Adrenal gland (tissue), 9 donors: ENCODE measurements at regions not wholly inside any gene's neighbourhood (a gene's known extent, or its start where the extent isn't known, plus 50 kb on each side); places are given as distances from the start of the nearest gene placed in this dataset.

Source experiments
- DNase-seq, 7 donors: peaks; one replicate each; pipeline ENCODE4 v3.0.0-alpha.2; 2019 to 2020
- H3K27ac ChIP-seq, 5 donors: fragments of 200-600 bp; sonication (generic) in 4 of 5; 1 replicate in 3 of 5; 2 replicates in 2 of 5; pipeline versions ENCODE4 v1.5.1 to v1.8.0; 2016 to 2020; ENCODE audit warnings: mild to moderate bottlenecking in 1 of 5
- H3K27me3 ChIP-seq: fragments of 200-600 bp; 2 replicates; pipeline ENCODE4 v1.8.0; 2021
- H3K36me3 ChIP-seq, 2 donors: fragments of 200-600 bp; replicated peaks in 1 of 2; 1 replicate in 1 of 2; 2 replicates in 1 of 2; pipeline versions ENCODE4 v1.5.1 to v1.8.0; 2018 to 2022
- H3K4me1 ChIP-seq, 2 donors: fragments of 200-600 bp; replicated peaks in 1 of 2; 1 replicate in 1 of 2; 2 replicates in 1 of 2; pipeline versions ENCODE4 v1.5.1 to v1.8.0; 2018 to 2021
- H3K4me3 ChIP-seq, 4 donors: fragments of 200-600 bp; sonication (generic) in 3 of 4; one replicate each; pipeline ENCODE4 v1.5.1; 2016 to 2018
- H3K9me3 ChIP-seq, 3 donors: fragments of 200-600 bp; sonication (generic) in 1 of 3; replicated peaks in 1 of 3; 1 replicate in 2 of 3; 2 replicates in 1 of 3; pipeline versions ENCODE4 v1.5.1 to v1.8.0; 2016 to 2021
- POLR2A ChIP-seq, 2 donors: fragments of 450-650 bp; IDR thresholded peaks; one replicate each; pipeline ENCODE4 v1.6.1; 2017; ENCODE audit warnings: antibody characterized with exemption in 2 of 2, mild to moderate bottlenecking in 2 of 2, moderate library complexity in 1 of 2
- WGBS, 4 donors: extraction: QIAGEN DNeasy Blood & Tissue Kit in 2 of 4; methylation state at CpG; one replicate each; pipeline versions ENCODE4 v1.1.5 to v1.1.7; 2013 to 2017; 5-methylcytosine and 5-hydroxymethylcytosine counted together
- intact Hi-C, 2 donors: fragments of 100-400 bp; cut with DNase I; formaldehyde crosslinking; loops; one replicate each; pipeline versions ENCODE4 v1.14.1 to v1.15.0; 2022 to 2023
- TF ChIP-seq, protein P1 (sequence below), 6 experiments: fragments of 450-650 bp in 4 of 6; fragments of 200-600 bp in 2 of 6; sonication (generic) in 1 of 6; IDR thresholded peaks; 1 replicate in 5 of 6; 2 replicates in 1 of 6; pipeline versions ENCODE4 v1.5.1 to v1.8.0; 2016 to 2021; ENCODE audit warnings: antibody characterized with exemption in 6 of 6, mild to moderate bottlenecking in 2 of 6, moderate library complexity in 1 of 6
- donor health status: healthy with polysubstance abuse.
- donor health status: Bipolar disorder and iron deficiency.
- donor health status: DM: yes; HTN: yes; CAD: no.
- donor health status: DM: no; HTN: no; CAD: no.
- donor health status: DM: no; HTN: no; CAD: no.

GRCh38 chr7:80319461-80319860 lies 184.8 kb downstream of the GNAI1 start:
- WGBS, 4 donors: 79 to 85% (median 80%) methylated on average over 2 of the region's 2 CpGs

GRCh38 chr7:80318081-80318480 lies 183.4 kb downstream of the GNAI1 start:
- TF ChIP-seq POLR2A (IDR thresholded peaks at IDR 0.05): no peak
- TF ChIP-seq, protein P1, sequence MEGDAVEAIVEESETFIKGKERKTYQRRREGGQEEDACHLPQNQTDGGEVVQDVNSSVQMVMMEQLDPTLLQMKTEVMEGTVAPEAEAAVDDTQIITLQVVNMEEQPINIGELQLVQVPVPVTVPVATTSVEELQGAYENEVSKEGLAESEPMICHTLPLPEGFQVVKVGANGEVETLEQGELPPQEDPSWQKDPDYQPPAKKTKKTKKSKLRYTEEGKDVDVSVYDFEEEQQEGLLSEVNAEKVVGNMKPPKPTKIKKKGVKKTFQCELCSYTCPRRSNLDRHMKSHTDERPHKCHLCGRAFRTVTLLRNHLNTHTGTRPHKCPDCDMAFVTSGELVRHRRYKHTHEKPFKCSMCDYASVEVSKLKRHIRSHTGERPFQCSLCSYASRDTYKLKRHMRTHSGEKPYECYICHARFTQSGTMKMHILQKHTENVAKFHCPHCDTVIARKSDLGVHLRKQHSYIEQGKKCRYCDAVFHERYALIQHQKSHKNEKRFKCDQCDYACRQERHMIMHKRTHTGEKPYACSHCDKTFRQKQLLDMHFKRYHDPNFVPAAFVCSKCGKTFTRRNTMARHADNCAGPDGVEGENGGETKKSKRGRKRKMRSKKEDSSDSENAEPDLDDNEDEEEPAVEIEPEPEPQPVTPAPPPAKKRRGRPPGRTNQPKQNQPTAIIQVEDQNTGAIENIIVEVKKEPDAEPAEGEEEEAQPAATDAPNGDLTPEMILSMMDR (IDR thresholded peaks at IDR 0.05): no peak
- Histone ChIP-seq H3K4me3 (no peak overlapping the region), H3K9me3 (no peaks in the 10 kb centered on the region), H3K36me3 (no peaks in the 10 kb centered on the region), H3K27me3 (no peaks in the 10 kb centered on the region), H3K4me1 (no peaks in the 10 kb centered on the region), H3K27ac (no peak overlapping the region)
- DNase-seq: no peak
- 87 to 100% (median 94%) methylated on average over 1 to 3 of the region's 3 CpGs for WGBS, 4 donors
- intact Hi-C loops: no loop called here

More at GRCh38 chr7:80319461-80319860, 184.8 kb downstream of the GNAI1 start:
- Histone ChIP-seq H3K36me3 (no peaks in the 10 kb centered on the region), H3K4me1 (no peaks in the 10 kb centered on the region), H3K9me3 (no peaks in the 10 kb centered on the region), H3K27ac (no peak overlapping the region), H3K27me3 (no peaks in the 10 kb centered on the region), H3K4me3 (no peak overlapping the region)
- intact Hi-C loops: no loop called here
- no peak for DNase-seq
- TF ChIP-seq, protein P1 (IDR thresholded peaks at IDR 0.05): no peak

- Histone ChIP-seq H3K9me3 (no peaks in the 10 kb centered on the region), H3K27me3 (no peaks in the 10 kb centered on the region), H3K4me3 (no peak overlapping the region), H3K36me3 (no peaks in the 10 kb centered on the region), H3K27ac (no peak overlapping the region), H3K4me1 (peaks cover 2 to 8% of the 10 kb centered on the region in 2 donors)
- TF ChIP-seq, protein P1 (IDR thresholded peaks at IDR 0.05): no peak
- no peak for TF ChIP-seq POLR2A (IDR thresholded peaks at IDR 0.05)
- 94 to 97% (median 95%) methylated on average over 2 of the region's 2 CpGs for WGBS, 4 donors
- intact Hi-C loops: no loop called here
- DNase-seq: no peak
Observed at GRCh38 chr7:80316811-80317210, 182.2 kb downstream of the GNAI1 start.

DNA sequence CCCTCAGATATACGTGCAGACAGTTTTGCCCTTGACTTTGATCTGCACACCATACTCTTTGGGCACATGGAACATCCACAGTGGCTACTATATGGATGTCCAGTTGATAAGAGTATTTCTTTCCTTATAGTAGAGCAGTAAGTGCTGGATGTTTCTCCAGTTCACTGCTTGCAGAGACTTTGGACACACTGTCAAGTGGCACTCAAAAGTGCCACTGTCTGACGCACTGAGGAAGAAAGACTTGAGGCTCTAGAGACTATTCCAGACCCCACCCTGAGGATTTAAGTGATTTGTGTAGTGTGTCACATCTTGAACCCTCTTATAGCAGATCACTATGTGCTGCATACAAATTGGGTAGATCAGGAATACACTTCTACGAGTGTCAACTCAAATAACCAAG lies 179.1 kb downstream of the GNAI1 start:
- TF ChIP-seq, protein P1 (IDR thresholded peaks at IDR 0.05): no peak
- no peak for TF ChIP-seq POLR2A (IDR thresholded peaks at IDR 0.05)
- no peak overlapping the region for H3K4me3 ChIP-seq
- no peaks in the 10 kb centered on the region for H3K9me3 ChIP-seq
- no peaks in the 10 kb centered on the region for H3K36me3 ChIP-seq
- intact Hi-C loops: no loop called here
- no peak overlapping the region for H3K27ac ChIP-seq
- WGBS, 4 donors: 90 to 99% (median 95%) methylated on average over 3 of the region's 3 CpGs
- peaks cover 7 to 22% of the 10 kb centered on the region in 2 donors for H3K4me1 ChIP-seq
- no peak for DNase-seq
- H3K27me3 ChIP-seq: no peaks in the 10 kb centered on the region
